ENCODE measurements at regions not wholly inside any gene's neighbourhood (a gene's known extent, or its start where the extent isn't known, plus 50 kb on each side); places are given as distances from the start of the nearest gene placed in this dataset.

GRCh38 chr15:79541196-79541595 is 109.1 kb downstream of the MINAR1 start:
- intact Hi-C loops (cut with DNase I): no loop called here
- H3K27me3 ChIP-seq: no peaks in the 10 kb centered on the region

GRCh38 chr15:79543097-79543496 is 111.0 kb downstream of the MINAR1 start:
- H3K9me3 ChIP-seq (replicated peaks in 1 of 3): no peaks in the 10 kb centered on the region
- H3K27ac ChIP-seq: no peak overlapping the region
- DNase-seq: no peak
- no peak overlapping the region for H3K4me3 ChIP-seq
- H3K36me3 ChIP-seq (replicated peaks in 1 of 2): no peaks in the 10 kb centered on the region
- peaks cover 0 to 12% of the 10 kb centered on the region in 2 donors for H3K4me1 ChIP-seq (replicated peaks in 1 of 2)
- TF ChIP-seq CTCF (IDR thresholded peaks at IDR 0.05): no peak
- TF ChIP-seq POLR2A (IDR thresholded peaks at IDR 0.05): no peak
- H3K27me3 ChIP-seq: no peaks in the 10 kb centered on the region
- intact Hi-C loops (cut with DNase I): no loop called here

More at GRCh38 chr15:79541196-79541595, 109.1 kb downstream of the MINAR1 start:
- Histone ChIP-seq H3K27ac (no peak overlapping the region), H3K36me3 (replicated peaks in 1 of 2) (no peaks in the 10 kb centered on the region), H3K9me3 (replicated peaks in 1 of 3) (no peaks in the 10 kb centered on the region), H3K4me3 (no peak overlapping the region), H3K4me1 (replicated peaks in 1 of 2) (peaks cover 0 to 12% of the 10 kb centered on the region in 2 donors)
- no peak for DNase-seq
- WGBS, 4 donors: 69 to 84% (median 76%) methylated on average over 3 of the region's 3 CpGs
- TF ChIP-seq CTCF (IDR thresholded peaks at IDR 0.05) (no peak), POLR2A (IDR thresholded peaks at IDR 0.05) (no peak)

GRCh38 chr15:79549196-79549595 is 117.1 kb downstream of the MINAR1 start:
- DNase-seq: peak; percentile 25 to 90 (median 76)
- Histone ChIP-seq H3K27ac (peak overlapping the region in 2 of 5 donors; percentile 32 to 44), H3K4me3 (no peak overlapping the region), H3K9me3 (replicated peaks in 1 of 3) (no peaks in the 10 kb centered on the region), H3K36me3 (replicated peaks in 1 of 2) (no peaks in the 10 kb centered on the region), H3K27me3 (no peaks in the 10 kb centered on the region), H3K4me1 (replicated peaks in 1 of 2) (peaks cover 0 to 13% of the 10 kb centered on the region in 2 donors)
- no peak for TF ChIP-seq CTCF (IDR thresholded peaks at IDR 0.05)
- no peak for TF ChIP-seq POLR2A (IDR thresholded peaks at IDR 0.05)
- intact Hi-C loops (cut with DNase I): no loop called here
- WGBS, 4 donors: 13 to 53% (median 33%) methylated on average over 2 of the region's 2 CpGs

GRCh38 chr15:79560384-79560783 is 128.2 kb downstream of the MINAR1 start:
- no peak for DNase-seq
- TF ChIP-seq POLR2A (IDR thresholded peaks at IDR 0.05) (no peak), CTCF (IDR thresholded peaks at IDR 0.05) (no peak)
- Histone ChIP-seq H3K27me3 (peaks cover 3% of the 10 kb centered on the region), H3K9me3 (replicated peaks in 1 of 3) (no peaks in the 10 kb centered on the region), H3K27ac (no peak overlapping the region), H3K36me3 (replicated peaks in 1 of 2) (no peaks in the 10 kb centered on the region), H3K4me3 (no peak overlapping the region), H3K4me1 (replicated peaks in 1 of 2) (no peaks in the 10 kb centered on the region)
- intact Hi-C loops (cut with DNase I): no loop called here
- WGBS, 4 donors: 92 to 94% (median 93%) methylated on average over 24 of the region's 24 CpGs
